CD8-positive, alpha-beta memory T cell (primary cell): ENCODE measurements at regions not wholly inside any gene's neighbourhood (a gene's known extent, or its start where the extent isn't known, plus 50 kb on each side); places are given as distances from the start of the nearest gene placed in this dataset.

Experiments
- CTCF ChIA-PET: fragments of 350-600 bp; sonication (Branson Sonifier 250); formaldehyde crosslinking; loops from one replicate; lab custom pipeline; 2021; ENCODE audit warnings: antibody characterized with exemption; lab: Charles Lee
- POLR2A ChIA-PET: fragments of 350-600 bp; sonication (Branson Sonifier 250); formaldehyde crosslinking; loops from one replicate; lab custom pipeline; 2021; ENCODE audit warnings: antibody characterized with exemption; lab: Charles Lee
- DNase-seq, 5 donors: peaks; one replicate each; pipeline versions ENCODE4 v3.0.0 to v3.0.0-alpha.2; 2020 to 2022; ENCODE audit warnings: mixed read lengths in 1 of 5
- H3K27ac ChIP-seq: one replicate; pipeline ENCODE4 v1.7.0; 2013; ENCODE audit warnings: low read depth, mild to moderate bottlenecking, low read length, moderate library complexity
- H3K27me3 ChIP-seq: 2 replicates; pipeline ENCODE4 v1.7.0; 2013; ENCODE audit warnings: low read length, mild to moderate bottlenecking; ENCODE audit not compliant: insufficient read depth, poor library complexity, severe bottlenecking
- H3K36me3 ChIP-seq: 2 replicates; pipeline ENCODE4 v1.7.0; 2013; ENCODE audit warnings: mild to moderate bottlenecking, low read length, moderate library complexity; ENCODE audit not compliant: insufficient read depth
- H3K4me1 ChIP-seq: 2 replicates; pipeline ENCODE4 v1.7.0; 2013; ENCODE audit warnings: mild to moderate bottlenecking, low read length, moderate library complexity; ENCODE audit not compliant: insufficient read depth
- H3K4me3 ChIP-seq: 2 replicates; pipeline ENCODE4 v1.7.0; 2013; ENCODE audit warnings: mild to moderate bottlenecking, low read length
- H3K9me3 ChIP-seq: 2 replicates; pipeline ENCODE4 v1.7.0; 2013; ENCODE audit warnings: mild to moderate bottlenecking, low read length
- H3K27ac Mint-ChIP-seq, 8 donors: one replicate each; pipeline ENCODE4 v1.8.0; 2020 to 2021; ENCODE audit warnings: mixed read lengths in 8 of 8, mild to moderate bottlenecking in 6 of 8, inconsistent platforms in 3 of 8, moderate library complexity in 3 of 8
- H3K27me3 Mint-ChIP-seq, 2 donors: one replicate each; pipeline ENCODE4 v1.8.0; 2020 to 2021; ENCODE audit warnings: mixed read lengths in 2 of 2, mild to moderate bottlenecking in 1 of 2, moderate library complexity in 1 of 2
- H3K36me3 Mint-ChIP-seq, 3 donors: one replicate each; pipeline ENCODE4 v1.8.0; 2020 to 2021; ENCODE audit warnings: mixed read lengths in 3 of 3, inconsistent platforms in 1 of 3, mild to moderate bottlenecking in 1 of 3
- H3K4me1 Mint-ChIP-seq, 3 donors: one replicate each; pipeline ENCODE4 v1.8.0; 2020 to 2021; ENCODE audit warnings: mixed read lengths in 3 of 3, inconsistent platforms in 1 of 3, mild to moderate bottlenecking in 1 of 3
- H3K4me3 Mint-ChIP-seq, 7 donors: one replicate each; pipeline ENCODE4 v1.8.0; 2020 to 2021; ENCODE audit warnings: mixed read lengths in 7 of 7, mild to moderate bottlenecking in 6 of 7, moderate library complexity in 4 of 7, inconsistent platforms in 2 of 7
- H3K9me3 Mint-ChIP-seq, 5 donors: one replicate each; pipeline ENCODE4 v1.8.0; 2020 to 2022; ENCODE audit warnings: mixed read lengths in 5 of 5, mild to moderate bottlenecking in 3 of 5, moderate library complexity in 2 of 5, inconsistent platforms in 1 of 5

DNA sequence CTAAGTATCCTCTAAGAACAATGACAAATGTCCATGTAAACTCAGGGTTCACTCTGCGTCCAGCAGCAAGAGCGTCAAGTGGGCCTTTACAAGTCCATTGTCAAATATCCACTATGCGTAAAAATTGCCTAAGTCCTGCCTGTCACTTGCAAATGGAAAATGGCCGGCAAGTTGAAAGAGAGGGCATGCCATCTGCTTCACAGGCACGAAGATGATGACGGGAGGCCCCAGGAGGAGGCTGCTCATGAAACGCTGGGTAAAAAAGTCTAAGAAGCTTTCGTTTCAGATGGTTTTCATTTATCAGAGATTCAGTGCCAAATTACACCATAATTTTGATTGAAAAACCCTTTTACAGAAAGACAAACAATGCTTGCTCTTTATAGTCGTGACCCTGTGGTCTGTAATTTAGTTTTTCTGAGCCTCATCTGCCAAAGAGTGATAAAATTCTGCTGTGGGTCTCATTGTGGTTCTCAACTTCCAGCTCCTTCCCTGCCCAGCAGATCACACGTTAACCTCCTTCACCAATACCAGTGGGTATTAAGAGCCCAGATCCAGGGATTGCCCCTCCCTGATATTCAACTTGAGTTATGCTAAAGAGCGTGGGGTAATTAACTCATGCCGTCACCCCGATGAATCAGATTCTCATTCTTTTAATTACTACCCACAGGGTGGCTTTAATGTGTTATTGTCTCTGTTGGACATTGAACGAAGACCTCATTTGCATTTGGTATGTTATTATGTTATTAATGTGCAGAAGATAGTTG is 160.2 kb upstream of the ALKAL2 start:
- Histone ChIP-seq H3K9me3 (no peaks in the 10 kb centered on the region), H3K27ac (no peak overlapping the region), H3K4me1 (no peaks in the 10 kb centered on the region), H3K4me3 (no peak overlapping the region), H3K27me3 (no peaks in the 10 kb centered on the region), H3K36me3 (no peaks in the 10 kb centered on the region)
- H3K27me3 Mint-ChIP-seq: peaks cover 7% of the 10 kb centered on the region in 2 donors
- no peak for DNase-seq
- H3K4me3 Mint-ChIP-seq: no peak overlapping the region
- POLR2A ChIA-PET: no interaction called here
- H3K36me3 Mint-ChIP-seq: no peaks in the 10 kb centered on the region
- no peaks in the 10 kb centered on the region for H3K9me3 Mint-ChIP-seq
- no peak overlapping the region for H3K27ac Mint-ChIP-seq
- H3K4me1 Mint-ChIP-seq: peaks cover 3 to 14% (median 9%) of the 10 kb centered on the region in 3 donors
- CTCF ChIA-PET: no interaction called here

DNA sequence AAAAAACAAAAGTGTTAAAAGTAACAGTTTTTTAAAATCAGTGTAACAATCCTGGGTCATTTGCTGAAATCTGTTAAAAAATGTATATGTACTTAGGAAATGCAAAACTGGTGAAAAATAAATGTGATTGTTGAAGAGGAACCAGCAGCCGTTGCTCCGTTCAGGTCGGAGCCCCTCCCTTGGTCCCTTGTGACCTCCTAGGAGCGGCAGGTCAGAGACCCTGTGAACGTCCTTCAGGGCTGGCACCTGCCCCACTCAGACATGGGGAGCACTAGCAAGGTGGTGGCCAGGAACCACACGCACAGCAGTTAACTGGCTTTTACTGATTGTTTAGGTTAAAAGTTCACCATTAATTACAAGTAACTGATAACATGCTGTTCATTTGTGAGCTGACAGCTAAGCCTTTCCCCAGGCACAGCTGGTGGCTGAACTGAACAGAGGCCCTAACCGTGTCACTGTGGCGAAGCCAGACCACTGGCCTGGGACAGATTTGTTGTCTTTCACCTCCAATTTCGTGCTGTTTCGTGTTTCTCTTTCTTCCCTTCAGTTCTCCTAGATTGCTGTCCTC is 159.2 kb upstream of the ALKAL2 start:
- Histone ChIP-seq H3K4me3 (no peak overlapping the region), H3K36me3 (no peaks in the 10 kb centered on the region), H3K27me3 (no peaks in the 10 kb centered on the region), H3K9me3 (no peaks in the 10 kb centered on the region), H3K4me1 (no peaks in the 10 kb centered on the region), H3K27ac (no peak overlapping the region)
- Mint-ChIP-seq H3K4me3 (no peak overlapping the region), H3K27me3 (peaks cover 7% of the 10 kb centered on the region in 2 donors), H3K9me3 (no peaks in the 10 kb centered on the region), H3K4me1 (peaks cover 3 to 14% (median 9%) of the 10 kb centered on the region in 3 donors), H3K27ac (no peak overlapping the region), H3K36me3 (no peaks in the 10 kb centered on the region)
- no peak for DNase-seq
- CTCF ChIA-PET: interaction anchor here (1.1 kb wide), 1 partner anchor 30 kb away, joined by 3 read pairs; no protein-coding TSS in a partner anchor
- POLR2A ChIA-PET: no interaction called here

GRCh38 chr2:446303-446874 is 158.5 kb upstream of the ALKAL2 start:
- peaks cover 3 to 14% (median 9%) of the 10 kb centered on the region in 3 donors for H3K4me1 Mint-ChIP-seq
- peak overlapping the region in 3 of 8 donors; percentile 15 to 54 (median 27) for H3K27ac Mint-ChIP-seq
- no peaks in the 10 kb centered on the region for H3K36me3 ChIP-seq
- ChIA-PET POLR2A (no interaction called here), CTCF (interaction anchor here (1.1 kb wide), 1 partner anchor 29 kb away, joined by 3 read pairs; no protein-coding TSS in a partner anchor)
- H3K27me3 ChIP-seq: no peaks in the 10 kb centered on the region
- no peak overlapping the region for H3K27ac ChIP-seq
- no peak overlapping the region for H3K4me3 ChIP-seq
- no peaks in the 10 kb centered on the region for H3K9me3 ChIP-seq
- no peak for DNase-seq
- H3K9me3 Mint-ChIP-seq: no peaks in the 10 kb centered on the region
- H3K27me3 Mint-ChIP-seq: peaks cover 5 to 6% of the 10 kb centered on the region in 2 donors
- H3K4me1 ChIP-seq: no peaks in the 10 kb centered on the region
- H3K36me3 Mint-ChIP-seq: no peaks in the 10 kb centered on the region
- H3K4me3 Mint-ChIP-seq: no peak overlapping the region

GRCh38 chr2:445896-446295 is 158.0 kb upstream of the ALKAL2 start:
- Mint-ChIP-seq H3K4me3 (peak overlapping the region in 1 of 7 donors; percentile 88), H3K9me3 (no peaks in the 10 kb centered on the region), H3K36me3 (no peaks in the 10 kb centered on the region), H3K4me1 (peaks cover 3 to 14% (median 9%) of the 10 kb centered on the region in 3 donors), H3K27ac (peak overlapping the region in 1 of 8 donors; percentile 90), H3K27me3 (peaks cover 3 to 4% of the 10 kb centered on the region in 2 donors)
- ChIA-PET POLR2A (no interaction called here), CTCF (interaction anchor here (1.1 kb wide), 1 partner anchor 29 kb away, joined by 3 read pairs; no protein-coding TSS in a partner anchor)
- no peak overlapping the region for H3K4me3 ChIP-seq
- H3K27me3 ChIP-seq: no peaks in the 10 kb centered on the region
- H3K27ac ChIP-seq: no peak overlapping the region
- no peaks in the 10 kb centered on the region for H3K4me1 ChIP-seq
- no peaks in the 10 kb centered on the region for H3K36me3 ChIP-seq
- no peak for DNase-seq
- H3K9me3 ChIP-seq: no peaks in the 10 kb centered on the region

GRCh38 chr2:444937-445884 is 157.3 kb upstream of the ALKAL2 start:
- H3K4me3 Mint-ChIP-seq: peak overlapping the region in 6 of 7 donors; percentile 10 to 88 (median 56)
- CTCF ChIA-PET: no interaction called here
- H3K4me1 ChIP-seq: no peaks in the 10 kb centered on the region
- no peaks in the 10 kb centered on the region for H3K9me3 Mint-ChIP-seq
- H3K27ac ChIP-seq: no peak overlapping the region
- peaks cover 3 to 17% (median 9%) of the 10 kb centered on the region in 3 donors for H3K4me1 Mint-ChIP-seq
- H3K36me3 Mint-ChIP-seq: no peaks in the 10 kb centered on the region
- peak overlapping the region; percentile 55 to 95 (median 84) for H3K27ac Mint-ChIP-seq
- H3K9me3 ChIP-seq: no peaks in the 10 kb centered on the region
- no peaks in the 10 kb centered on the region for H3K27me3 ChIP-seq
- H3K36me3 ChIP-seq: no peaks in the 10 kb centered on the region
- H3K27me3 Mint-ChIP-seq: peaks cover 3 to 4% of the 10 kb centered on the region in 2 donors
- DNase-seq: peak in 3 of 5 donors; percentile 48 to 58 (median 53)
- H3K4me3 ChIP-seq: no peak overlapping the region
- POLR2A ChIA-PET: no interaction called here

- DNase-seq: no peak
- Histone ChIP-seq H3K27ac (no peak overlapping the region), H3K4me3 (no peak overlapping the region), H3K27me3 (no peaks in the 10 kb centered on the region), H3K36me3 (no peaks in the 10 kb centered on the region), H3K4me1 (peaks cover 1% of the 10 kb centered on the region), H3K9me3 (no peaks in the 10 kb centered on the region)
- POLR2A ChIA-PET: no interaction called here
- Mint-ChIP-seq H3K9me3 (no peaks in the 10 kb centered on the region), H3K27me3 (peaks cover 0 to 4% of the 10 kb centered on the region in 2 donors), H3K36me3 (no peaks in the 10 kb centered on the region), H3K4me1 (peaks cover 10 to 22% (median 18%) of the 10 kb centered on the region in 3 donors), H3K27ac (peak overlapping the region in 3 of 8 donors; percentile 23 to 64 (median 29)), H3K4me3 (no peak overlapping the region)
- CTCF ChIA-PET: no interaction called here
These were observed 155.8 kb upstream of the ALKAL2 start for GRCh38 chr2:443741-444140.

- no peaks in the 10 kb centered on the region for H3K36me3 Mint-ChIP-seq
- peaks cover 15 to 28% (median 23%) of the 10 kb centered on the region in 3 donors for H3K4me1 Mint-ChIP-seq
- H3K9me3 ChIP-seq: no peaks in the 10 kb centered on the region
- peaks cover 0 to 4% of the 10 kb centered on the region in 2 donors for H3K27me3 Mint-ChIP-seq
- H3K27ac Mint-ChIP-seq: peak overlapping the region in 1 of 8 donors; percentile 92
- H3K27me3 ChIP-seq: no peaks in the 10 kb centered on the region
- no peaks in the 10 kb centered on the region for H3K36me3 ChIP-seq
- peaks cover 7% of the 10 kb centered on the region for H3K4me1 ChIP-seq
- POLR2A ChIA-PET: no interaction called here
- CTCF ChIA-PET: no interaction called here
- H3K27ac ChIP-seq: no peak overlapping the region
- H3K4me3 Mint-ChIP-seq: peak overlapping the region in 1 of 7 donors; percentile 54
- H3K4me3 ChIP-seq: no peak overlapping the region
- no peak for DNase-seq
- peaks cover 0 to 2% (median 0%) of the 10 kb centered on the region in 5 donors for H3K9me3 Mint-ChIP-seq
These were observed 155.3 kb upstream of the ALKAL2 start for GRCh38 chr2:443216-443615.
